Transverse colon (tissue), 4 donors: ENCODE measurements at regions not wholly inside any gene's neighbourhood (a gene's known extent, or its start where the extent isn't known, plus 50 kb on each side); places are given as distances from the start of the nearest gene placed in this dataset.

ENCODE experiments used
- DNase-seq: peaks from one replicate; pipeline ENCODE4 v3.0.0-alpha.2; 2019
- H3K27ac ChIP-seq, 4 donors: fragments of 200-600 bp; sonication (generic); 2 replicates each; pipeline ENCODE4 v1.5.1; 2016 to 2018; ENCODE audit warnings: inconsistent platforms in 4 of 4
- H3K27me3 ChIP-seq: fragments of 200-600 bp; sonication (generic); 2 replicates; pipeline ENCODE4 v1.5.1; 2017; ENCODE audit warnings: inconsistent platforms
- H3K36me3 ChIP-seq, 4 donors: fragments of 200-600 bp; sonication (generic); 2 replicates each; pipeline ENCODE4 v1.5.1; 2017 to 2019; ENCODE audit warnings: inconsistent platforms in 4 of 4
- H3K4me1 ChIP-seq, 4 donors: fragments of 200-600 bp; sonication (generic); 2 replicates each; pipeline ENCODE4 v1.5.1; 2017 to 2020; ENCODE audit warnings: inconsistent platforms in 4 of 4
- H3K4me3 ChIP-seq, 4 donors: fragments of 200-600 bp; sonication (generic); 1 replicate in 1 of 4; 2 replicates in 3 of 4; pipeline versions ENCODE4 v1.5.1 to v1.6.1; 2017 to 2019; ENCODE audit warnings: inconsistent platforms in 4 of 4
- H3K9me3 ChIP-seq, 2 donors: fragments of 200-600 bp; sonication (generic); 2 replicates each; pipeline ENCODE4 v1.5.1; 2017 to 2019; ENCODE audit warnings: inconsistent platforms in 2 of 2
- CTCF ChIP-seq, 5 experiments: fragments of 200-600 bp in 3 of 5; fragments of 450-650 bp in 2 of 5; sonication (generic) in 3 of 5; IDR thresholded peaks; 1 replicate in 2 of 5; 2 replicates in 3 of 5; pipeline ENCODE4 v1.5.1; 2016 to 2017; ENCODE audit warnings: antibody characterized with exemption in 5 of 5, inconsistent platforms in 3 of 5, mild to moderate bottlenecking in 2 of 5, moderate library complexity in 1 of 5
- EP300 ChIP-seq: sonication (generic); formaldehyde crosslinking; IDR thresholded peaks from one replicate; pipeline ENCODE4 v1.6.1; 2017; ENCODE audit warnings: antibody characterized with exemption, low read depth
- POLR2A ChIP-seq: fragments of 450-650 bp; IDR thresholded peaks from one replicate; pipeline ENCODE4 v1.6.1; 2016; ENCODE audit warnings: antibody characterized with exemption, mild to moderate bottlenecking, moderate library complexity
- POLR2AphosphoS5 ChIP-seq, 3 donors: sonication (generic); formaldehyde crosslinking; IDR thresholded peaks; one replicate each; pipeline ENCODE4 v1.6.1; 2016; ENCODE audit warnings: antibody characterized with exemption in 3 of 3
- WGBS, 2 donors: methylation state at CpG; one replicate each; pipeline ENCODE4 v1.1.5; 2018; ENCODE audit warnings: low coverage in 1 of 2; 5-methylcytosine and 5-hydroxymethylcytosine counted together
- in situ Hi-C, 4 donors: fragments of 200-750 bp; cut with MboI; loops; one replicate each; pipeline versions ENCODE4 v1.15.0 to v1.15.1; 2017; ENCODE audit warnings: low sequenced_read_pairs in 3 of 4, low pct_ligation_motif_present in 1 of 4, low pct_unique_long_range_greater_than_20kb in 1 of 4
- intact Hi-C: fragments of 100-400 bp; cut with DNase I; formaldehyde crosslinking; loops from one replicate; pipeline ENCODE4 v1.15.1; 2023; ENCODE audit warnings: low total_unique reads

GRCh38 chr2:146214394-146214929, 1630.4 kb upstream of the ACVR2A start:
- 31 to 38% methylated on average over 2 of the region's 2 CpGs for WGBS, 2 donors
- Histone ChIP-seq H3K27ac (no peak overlapping the region), H3K27me3 (no peaks in the 10 kb centered on the region), H3K4me3 (no peak overlapping the region), H3K36me3 (no peaks in the 10 kb centered on the region), H3K4me1 (no peaks in the 10 kb centered on the region), H3K9me3 (no peaks in the 10 kb centered on the region)
- DNase-seq: no peak
- TF ChIP-seq POLR2A (no peak), EP300 (no peak), POLR2AphosphoS5 (IDR thresholded peaks at IDR 0.05) (no peak), CTCF (IDR thresholded peaks at IDR 0.05) (no peak)
- in situ Hi-C loops (no loop called here), intact Hi-C loops (no loop called here)

- Histone ChIP-seq H3K4me3 (no peak overlapping the region), H3K9me3 (no peaks in the 10 kb centered on the region), H3K36me3 (no peaks in the 10 kb centered on the region), H3K27ac (no peak overlapping the region), H3K27me3 (no peaks in the 10 kb centered on the region), H3K4me1 (no peaks in the 10 kb centered on the region)
- in situ Hi-C loops: no loop called here
- TF ChIP-seq CTCF (IDR thresholded peaks at IDR 0.05) (no peak), POLR2AphosphoS5 (IDR thresholded peaks at IDR 0.05) (no peak), POLR2A (no peak), EP300 (no peak)
- DNase-seq: no peak
- intact Hi-C loops: no loop called here
Observed at GRCh38 chr2:146213674-146214073, 1631.2 kb upstream of the ACVR2A start.

GRCh38 chr2:146212602-146213001, 1632.2 kb upstream of the ACVR2A start:
- Histone ChIP-seq H3K27me3 (no peaks in the 10 kb centered on the region), H3K36me3 (no peaks in the 10 kb centered on the region), H3K9me3 (no peaks in the 10 kb centered on the region), H3K27ac (no peak overlapping the region), H3K4me3 (no peak overlapping the region), H3K4me1 (no peaks in the 10 kb centered on the region)
- TF ChIP-seq EP300 (no peak), POLR2AphosphoS5 (IDR thresholded peaks at IDR 0.05) (no peak), CTCF (IDR thresholded peaks at IDR 0.05) (no peak), POLR2A (no peak)
- in situ Hi-C loops (no loop called here), intact Hi-C loops (no loop called here)
- no peak for DNase-seq
- 81 to 93% methylated on average over 3 to 4 of the region's 4 CpGs for WGBS, 2 donors

GRCh38 chr2:146209842-146210275, 1635.0 kb upstream of the ACVR2A start:
- Histone ChIP-seq H3K36me3 (no peaks in the 10 kb centered on the region), H3K4me3 (no peak overlapping the region), H3K9me3 (no peaks in the 10 kb centered on the region), H3K4me1 (no peaks in the 10 kb centered on the region), H3K27me3 (no peaks in the 10 kb centered on the region), H3K27ac (no peak overlapping the region)
- TF ChIP-seq POLR2A: no peak
- TF ChIP-seq CTCF (IDR thresholded peaks at IDR 0.05): no peak
- no peak for TF ChIP-seq EP300
- no peak for TF ChIP-seq POLR2AphosphoS5 (IDR thresholded peaks at IDR 0.05)
- 77 to 85% methylated on average over 3 of the region's 3 CpGs for WGBS, 2 donors
- DNase-seq: no peak
- in situ Hi-C loops (no loop called here), intact Hi-C loops (no loop called here)
